ENCODE measurements at regions not wholly inside any gene's neighbourhood (a gene's known extent, or its start where the extent isn't known, plus 50 kb on each side); places are given as distances from the start of the nearest gene placed in this dataset.

DNA sequence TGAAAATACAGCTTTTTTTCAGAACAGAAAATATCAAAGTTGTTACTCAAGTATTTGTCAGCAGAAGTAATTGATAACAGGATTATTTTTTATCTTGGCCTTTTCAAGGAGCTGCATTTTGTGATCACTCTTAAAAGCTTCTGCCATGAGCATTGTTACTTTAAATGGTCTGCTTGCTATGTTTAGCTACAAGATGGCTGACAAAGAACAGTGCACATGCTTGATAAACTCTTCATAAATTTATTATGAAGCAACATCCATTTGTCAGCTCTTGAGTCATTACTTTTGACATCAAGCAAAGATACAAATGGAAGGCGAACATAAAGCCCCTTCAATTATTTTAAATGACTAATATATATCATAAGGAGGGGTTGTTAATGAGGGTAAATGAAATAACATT is 205.4 kb upstream of the RPS6KA3 start:
- DNase-seq (ENCODE audit: low read depth): no peak

DNA sequence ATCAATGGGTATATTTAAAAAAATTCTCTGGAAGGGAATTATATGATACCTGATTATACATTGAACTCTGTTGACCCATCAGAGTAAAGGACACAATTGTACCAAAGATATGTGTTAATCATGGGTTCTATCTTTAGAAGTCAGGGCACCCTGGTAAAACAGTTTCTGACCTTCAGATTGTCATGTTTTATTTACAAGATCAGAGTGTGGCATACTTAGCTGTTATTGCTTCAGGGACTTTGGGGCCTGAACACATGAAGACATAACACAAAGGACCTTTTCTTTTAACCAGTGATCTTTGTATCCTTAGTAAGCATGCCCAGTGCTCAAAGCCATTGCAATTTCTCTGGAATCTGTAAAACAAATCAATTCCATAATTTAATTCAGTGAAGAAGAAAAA is 204.8 kb upstream of the RPS6KA3 start:
- no peak for DNase-seq (ENCODE audit: low read depth)

DNA sequence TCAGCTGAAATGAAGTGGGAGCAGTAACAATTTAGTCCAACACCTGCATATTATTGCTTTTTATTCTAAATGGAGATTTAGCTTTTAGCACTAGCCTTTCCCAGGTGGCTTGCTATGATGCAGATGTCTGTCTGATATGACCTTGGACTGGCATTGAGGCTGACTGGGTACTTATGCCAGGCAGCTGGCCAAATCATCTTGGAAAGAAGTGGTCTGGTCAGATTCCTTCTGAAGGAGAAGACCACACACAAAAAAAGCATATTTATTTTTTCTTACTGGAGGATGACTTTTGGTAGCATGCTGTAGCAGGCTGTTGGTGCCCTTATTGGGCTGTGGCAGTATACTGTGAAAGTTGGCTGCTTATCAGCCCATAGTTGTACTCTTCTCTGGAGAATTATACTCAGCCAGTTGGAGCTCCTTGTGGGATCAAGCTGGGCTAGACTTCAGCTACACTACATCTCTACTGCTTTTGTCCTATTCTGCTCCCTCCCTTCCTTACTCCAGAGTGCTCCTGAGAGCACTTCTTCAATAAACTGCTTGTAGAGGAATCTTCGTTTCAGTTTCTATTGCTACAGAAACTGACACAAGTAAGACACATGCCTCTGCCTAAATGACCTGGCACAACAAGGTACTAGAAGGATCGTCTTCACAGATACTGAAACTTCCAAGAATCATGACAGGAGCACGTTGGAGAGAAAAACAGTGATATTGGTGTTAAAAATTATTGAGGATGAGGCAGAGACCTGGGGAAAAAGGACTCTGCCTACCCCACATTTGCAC is 196.8 kb upstream of the RPS6KA3 start:
- no peak for DNase-seq (ENCODE audit: low read depth)

DNA sequence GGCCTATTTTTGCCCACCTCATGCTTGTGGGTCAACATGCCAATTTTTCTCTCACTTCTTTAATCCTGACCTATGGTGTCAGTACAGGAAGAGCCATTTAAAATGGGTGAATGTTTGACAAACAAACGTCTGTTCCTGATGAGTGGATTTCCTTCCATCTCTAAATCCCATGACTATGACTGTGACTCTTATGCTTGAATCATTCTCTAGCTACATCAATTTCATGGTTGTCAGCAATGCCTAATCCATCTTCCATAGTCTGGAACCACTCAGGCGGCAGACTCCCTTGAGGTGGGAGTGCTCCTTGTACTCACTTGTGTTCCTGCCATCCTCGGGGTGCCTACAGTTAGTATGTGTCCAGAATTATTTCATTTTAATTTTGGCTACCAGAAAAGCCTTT is 194.9 kb upstream of the RPS6KA3 start:
- DNase-seq (ENCODE audit: low read depth): no peak

DNA sequence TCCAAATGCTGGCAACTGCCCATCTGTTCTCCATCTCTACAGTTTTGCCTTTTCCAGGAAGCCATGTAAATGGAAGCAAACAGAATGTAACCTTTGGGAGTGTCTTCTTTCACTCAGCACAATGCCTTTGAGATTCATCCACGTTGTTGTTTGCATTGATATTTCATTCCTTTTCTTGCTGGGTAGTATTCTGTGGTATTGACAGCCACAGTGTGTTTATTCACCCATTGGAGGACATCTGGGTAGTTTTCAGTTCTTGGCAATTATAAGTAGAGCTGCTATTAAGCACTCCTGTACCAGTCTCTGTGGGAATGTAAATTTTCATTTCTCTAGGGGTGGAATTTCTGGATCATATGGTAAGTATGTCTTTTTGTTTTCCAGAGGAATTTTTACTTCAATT is 194.3 kb upstream of the RPS6KA3 start:
- DNase-seq (ENCODE audit: low read depth): no peak

DNA sequence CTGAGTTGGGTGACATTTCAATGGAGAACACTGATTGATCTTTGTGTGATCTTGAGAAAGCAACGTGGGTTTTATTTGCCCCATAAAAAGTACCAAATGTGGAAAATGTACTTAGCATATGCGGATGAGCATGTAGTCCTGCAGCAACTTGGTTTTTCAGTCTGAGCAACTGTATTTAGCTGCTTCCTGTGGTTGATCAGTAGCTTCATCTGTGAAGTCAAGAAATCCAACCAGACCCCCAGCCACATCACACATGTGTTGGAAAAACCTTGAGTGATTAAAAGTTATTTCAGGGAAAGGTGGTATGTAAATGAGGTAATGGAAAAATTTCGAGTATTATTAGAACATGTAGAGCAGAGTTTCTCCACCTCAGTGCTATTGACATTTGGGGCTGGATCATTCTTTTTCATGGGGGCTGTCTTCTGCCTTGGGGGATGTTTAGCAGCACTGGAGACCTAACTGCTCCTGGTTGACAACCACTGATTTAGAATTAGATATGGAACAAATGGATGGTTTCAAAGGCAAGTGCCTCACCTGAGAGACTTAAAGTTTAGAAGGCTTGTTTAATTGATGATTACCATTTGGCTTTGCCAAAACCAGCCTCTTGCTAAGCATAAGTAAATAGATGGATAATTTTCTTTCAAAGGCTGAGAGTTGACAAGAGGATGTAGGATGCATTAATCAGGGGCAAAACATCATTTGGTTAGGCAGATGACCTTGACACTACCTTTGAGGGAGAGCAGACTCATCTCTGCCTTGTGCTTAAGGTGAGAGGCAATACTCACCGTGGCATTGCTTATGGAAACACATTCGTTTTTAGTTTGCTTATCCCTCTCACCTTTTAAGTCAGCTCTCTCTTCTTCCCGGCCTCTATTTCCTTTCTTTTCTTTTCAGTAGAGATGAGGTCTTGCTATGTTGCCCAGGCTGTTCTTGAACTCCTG is 193.0 kb upstream of the RPS6KA3 start:
- DNase-seq (ENCODE audit: low read depth): no peak

DNA sequence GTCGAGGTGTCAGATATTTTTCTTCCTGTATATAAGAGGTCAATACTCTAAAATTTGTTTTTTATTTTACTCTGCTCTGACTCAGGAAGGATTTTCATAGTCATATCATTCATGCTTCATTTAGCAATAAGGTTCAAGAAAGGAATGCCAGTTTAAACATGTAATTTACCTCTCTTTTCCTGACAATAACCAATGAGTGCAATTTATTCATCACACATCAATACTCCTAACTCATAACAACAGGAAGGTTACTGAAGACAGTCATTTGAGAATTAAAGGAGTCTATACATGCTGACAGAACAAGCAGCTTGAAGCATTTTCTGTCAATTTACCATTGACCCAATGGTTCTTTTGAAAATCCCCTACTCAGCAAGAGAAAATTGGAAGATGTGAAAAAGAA is 190.3 kb upstream of the RPS6KA3 start:
- no peak for DNase-seq (ENCODE audit: low read depth)

DNA sequence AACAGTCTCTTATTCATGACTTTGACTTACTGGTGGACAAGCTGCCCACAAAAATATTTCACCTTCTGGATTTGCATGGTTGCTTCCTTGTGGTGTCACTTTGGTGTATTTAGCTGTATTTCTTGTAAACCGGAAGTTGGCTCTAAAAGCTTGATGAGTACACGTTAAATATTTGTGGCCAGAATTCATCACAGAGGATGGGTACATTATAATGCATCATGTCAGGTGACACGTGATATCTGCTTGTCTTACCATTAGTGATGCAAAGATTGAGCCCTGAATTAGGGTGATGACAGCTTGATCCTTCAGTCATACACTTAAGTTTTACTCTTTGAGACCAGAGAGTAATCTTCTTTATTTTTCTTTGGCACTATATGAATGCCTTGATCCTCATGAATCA is 188.3 kb upstream of the RPS6KA3 start:
- DNase-seq (ENCODE audit: low read depth): no peak

DNA sequence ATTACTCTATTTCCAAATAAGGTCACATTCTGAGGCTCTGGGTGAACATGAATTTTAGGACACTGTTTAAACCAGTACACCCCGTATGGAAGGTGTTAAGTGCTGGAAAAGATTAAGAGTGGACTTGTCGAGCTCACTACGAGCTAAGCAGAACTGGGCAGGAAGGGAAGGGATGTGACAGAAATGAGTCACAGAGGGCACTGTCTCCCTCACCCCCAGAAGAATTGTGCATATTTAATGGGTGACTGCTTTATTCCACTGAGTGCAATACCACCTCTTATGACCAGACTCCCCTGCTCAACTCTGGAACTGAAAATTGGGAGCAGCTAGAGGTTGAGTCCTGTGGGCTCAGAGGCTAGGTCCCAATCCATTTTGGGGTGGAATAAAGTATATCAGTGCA is 187.4 kb upstream of the RPS6KA3 start:
- DNase-seq (ENCODE audit: low read depth): no peak

DNA sequence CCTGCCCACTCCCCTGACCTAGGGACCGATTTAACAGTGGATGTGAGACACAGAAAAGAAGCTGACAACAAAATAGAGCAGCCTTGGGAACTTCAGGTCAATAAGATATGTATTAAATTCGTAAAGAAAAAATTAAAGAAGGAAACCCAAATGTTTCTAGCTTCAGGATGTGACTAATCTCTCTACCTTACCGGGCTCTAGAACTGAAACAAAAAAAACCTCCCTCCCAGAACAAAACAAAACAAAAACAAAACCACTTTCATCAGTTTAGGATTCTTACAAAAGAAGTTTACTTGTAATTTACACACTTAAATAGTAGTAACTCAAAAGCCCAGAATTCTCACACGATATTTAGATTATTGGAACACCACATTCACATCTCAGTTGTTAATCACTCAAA is 185.8 kb upstream of the RPS6KA3 start:
- DNase-seq (ENCODE audit: low read depth): no peak

DNA sequence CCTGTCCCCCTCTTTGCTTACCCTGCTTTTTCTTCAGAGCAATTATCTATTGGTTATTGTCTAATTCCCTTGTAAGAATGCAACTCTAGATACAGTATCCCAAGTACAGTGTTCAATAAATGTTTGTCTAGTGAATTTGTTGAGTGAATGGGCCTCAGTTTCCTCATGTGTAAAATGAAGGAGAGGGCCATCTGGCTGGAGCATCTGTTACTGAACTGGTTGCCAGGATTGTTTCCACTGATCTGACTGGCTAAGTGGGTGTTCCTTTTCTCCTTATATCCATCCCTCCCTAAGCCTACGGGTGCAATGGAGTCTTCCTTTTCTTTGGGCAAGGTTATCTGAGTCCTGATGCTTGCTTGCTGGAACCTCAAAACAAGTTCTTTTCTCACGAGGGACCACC is 185.2 kb upstream of the RPS6KA3 start:
- no peak for DNase-seq (ENCODE audit: low read depth)

DNA sequence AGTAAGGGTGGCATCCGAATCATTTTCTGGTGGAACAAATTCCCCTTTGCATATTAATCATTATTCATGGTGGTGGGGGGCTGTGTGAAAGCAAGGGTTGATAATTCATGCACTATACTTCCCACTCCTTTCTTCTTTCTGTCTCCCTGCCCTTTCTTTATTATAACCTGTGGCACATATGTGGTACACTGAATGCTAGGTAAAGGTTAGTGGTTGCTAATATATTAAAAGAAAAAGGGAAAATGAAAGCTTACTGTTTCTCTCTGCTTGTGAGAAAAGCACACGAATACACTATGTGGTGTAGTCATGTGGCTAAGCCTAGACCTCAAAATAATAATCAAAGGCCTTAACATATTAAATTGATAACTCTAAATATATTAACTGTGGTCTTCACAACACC is 178.4 kb upstream of the RPS6KA3 start:
- DNase-seq (ENCODE audit: low read depth): no peak

DNA sequence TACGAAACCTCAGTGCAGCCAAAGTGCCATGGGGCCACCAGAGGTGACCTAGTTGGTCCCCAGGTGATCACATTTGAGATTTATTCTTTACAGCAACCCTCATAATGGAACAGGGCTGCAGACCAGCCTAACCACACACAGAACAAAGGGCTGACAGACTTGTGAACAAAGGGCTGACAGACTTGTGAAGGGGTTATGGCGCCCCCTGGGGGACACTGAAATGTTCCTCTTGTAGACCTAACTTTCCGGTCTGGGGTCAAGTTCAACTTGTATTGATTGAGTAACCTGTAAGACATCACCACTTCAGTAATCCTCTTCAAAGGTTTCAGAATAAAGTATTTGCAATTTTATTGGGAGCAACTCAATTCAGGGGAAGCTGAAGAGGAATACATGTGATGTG is 175.9 kb upstream of the RPS6KA3 start:
- DNase-seq (ENCODE audit: low read depth): peak; percentile 76

DNA sequence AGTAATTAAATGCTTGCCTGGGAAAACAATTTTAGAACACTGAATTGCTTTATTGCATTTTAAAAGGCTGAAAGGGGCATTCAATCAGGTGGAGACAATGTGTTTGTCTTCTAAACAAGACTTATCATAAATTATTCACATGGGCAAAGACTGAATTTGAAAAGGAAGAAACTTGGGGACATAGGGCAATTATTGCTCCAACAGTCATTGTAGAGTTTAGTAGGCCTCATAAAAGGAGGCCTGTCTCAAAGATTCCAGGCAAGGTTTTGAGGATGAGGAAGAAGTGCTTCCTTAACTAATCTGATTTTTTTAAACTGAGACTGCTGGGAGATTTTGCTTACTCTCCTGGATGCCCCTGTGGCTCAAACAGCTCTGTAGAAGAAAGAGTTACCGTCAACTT is 174.4 kb upstream of the RPS6KA3 start:
- DNase-seq (ENCODE audit: low read depth): no peak

DNA sequence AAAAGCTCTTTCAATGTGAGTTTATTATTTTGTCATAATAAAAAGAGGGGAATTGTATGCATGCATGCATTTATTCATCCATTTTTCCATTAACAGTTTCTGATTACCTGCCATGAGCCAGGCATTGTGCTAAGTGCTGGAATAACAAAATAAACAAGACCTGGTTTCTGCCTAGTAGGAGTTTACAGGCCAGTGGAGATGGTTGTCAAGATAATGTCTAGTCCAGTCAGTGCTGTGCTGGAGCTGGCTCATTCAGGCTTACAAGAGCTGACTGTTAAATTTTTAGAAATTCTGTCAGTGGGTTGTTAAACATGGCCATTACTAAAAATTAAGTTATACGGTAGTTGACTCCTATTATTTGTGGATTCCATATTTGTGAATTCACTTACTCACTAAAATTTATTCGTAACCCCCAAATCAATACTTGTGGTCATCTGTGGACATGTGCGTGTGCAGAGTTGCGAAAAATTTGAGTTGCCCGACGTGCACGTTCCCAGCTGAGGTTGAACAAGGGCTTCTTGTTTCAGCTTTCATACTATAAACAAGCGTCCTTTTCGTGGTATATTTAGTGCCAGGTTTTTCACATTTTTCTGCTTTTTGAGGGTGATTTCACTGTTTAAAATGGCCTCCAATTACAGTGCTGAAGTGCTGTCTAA is 172.3 kb upstream of the RPS6KA3 start:
- DNase-seq (ENCODE audit: low read depth): no peak

DNA sequence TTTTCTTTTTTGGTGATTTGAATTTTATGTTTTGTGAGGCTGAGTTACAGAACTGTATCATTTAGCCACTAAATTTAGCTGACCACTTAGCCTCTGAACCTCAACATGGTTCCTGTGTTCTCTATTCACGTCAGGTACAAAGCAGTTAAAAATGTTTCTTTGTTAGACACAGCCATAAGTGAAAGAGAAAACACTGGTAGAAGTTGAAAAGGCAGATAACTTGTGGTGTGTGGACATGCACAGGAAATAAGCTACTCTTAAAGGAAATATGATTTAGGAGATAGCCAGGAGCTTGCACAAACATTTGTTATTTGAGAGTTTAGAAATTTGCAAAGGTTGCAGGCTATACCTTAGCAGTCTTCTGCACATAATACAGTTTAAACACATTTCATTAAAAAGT is 171.0 kb upstream of the RPS6KA3 start:
- no peak for DNase-seq (ENCODE audit: low read depth)

DNA sequence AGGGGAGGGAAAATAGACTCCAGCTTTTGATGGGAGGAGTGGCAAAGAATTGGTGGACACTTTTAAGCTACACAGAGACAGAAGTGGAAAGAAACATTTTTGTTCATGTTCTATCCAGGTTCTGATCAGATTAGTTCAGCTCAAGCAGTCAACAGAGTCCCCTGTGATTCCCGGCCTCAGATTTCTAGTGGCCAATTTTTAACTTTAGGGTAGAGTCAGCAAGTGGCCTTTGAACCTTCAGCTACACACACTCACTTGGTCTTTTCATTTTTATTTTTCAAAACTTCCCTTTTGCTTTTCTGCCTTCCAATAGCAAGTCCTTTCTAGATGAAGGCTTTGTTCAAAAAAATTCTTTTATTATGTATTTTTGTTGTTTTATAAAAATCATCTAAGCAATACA is 169.2 kb upstream of the RPS6KA3 start:
- DNase-seq (ENCODE audit: low read depth): no peak

DNA sequence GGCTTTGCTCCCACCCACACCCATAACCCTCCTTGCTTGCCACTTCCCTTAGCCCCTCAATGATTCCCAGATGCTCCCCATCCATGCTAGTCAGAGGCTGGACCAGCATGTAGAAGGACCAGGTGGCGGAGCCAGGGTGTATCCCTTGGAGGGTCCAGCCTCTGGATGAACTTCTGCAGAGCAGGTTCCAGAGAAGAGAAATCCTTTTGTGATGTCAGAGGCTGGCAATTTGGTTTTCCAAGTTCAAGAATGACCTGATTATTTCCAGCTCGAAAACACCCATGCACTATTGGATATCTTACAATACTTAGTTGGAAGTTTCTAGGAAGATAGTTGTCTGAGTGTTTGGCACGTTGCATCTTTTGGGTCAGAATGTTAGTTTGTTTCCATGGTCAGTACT is 168.3 kb upstream of the RPS6KA3 start:
- DNase-seq (ENCODE audit: low read depth): no peak

DNA sequence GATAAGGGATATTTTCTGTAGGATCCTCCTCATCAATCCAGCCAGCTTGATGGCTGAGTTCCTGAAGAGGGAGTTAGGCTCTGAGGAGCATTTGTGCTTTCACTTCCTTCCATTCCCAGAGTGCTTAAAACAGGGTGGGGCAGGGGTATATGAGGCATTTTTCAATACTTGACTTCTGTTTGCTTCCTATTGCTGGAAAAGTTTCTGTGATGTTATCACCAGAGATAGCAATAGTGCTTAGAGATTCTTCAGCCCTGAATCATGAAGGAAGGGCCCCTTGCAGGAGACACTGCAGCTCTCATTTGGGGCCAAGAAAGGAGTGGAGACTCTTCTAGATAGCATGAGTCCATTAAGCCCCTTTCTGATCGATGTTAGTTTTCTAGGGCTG is 166.7 kb upstream of the RPS6KA3 start:
- DNase-seq (ENCODE audit: low read depth): no peak

DNA sequence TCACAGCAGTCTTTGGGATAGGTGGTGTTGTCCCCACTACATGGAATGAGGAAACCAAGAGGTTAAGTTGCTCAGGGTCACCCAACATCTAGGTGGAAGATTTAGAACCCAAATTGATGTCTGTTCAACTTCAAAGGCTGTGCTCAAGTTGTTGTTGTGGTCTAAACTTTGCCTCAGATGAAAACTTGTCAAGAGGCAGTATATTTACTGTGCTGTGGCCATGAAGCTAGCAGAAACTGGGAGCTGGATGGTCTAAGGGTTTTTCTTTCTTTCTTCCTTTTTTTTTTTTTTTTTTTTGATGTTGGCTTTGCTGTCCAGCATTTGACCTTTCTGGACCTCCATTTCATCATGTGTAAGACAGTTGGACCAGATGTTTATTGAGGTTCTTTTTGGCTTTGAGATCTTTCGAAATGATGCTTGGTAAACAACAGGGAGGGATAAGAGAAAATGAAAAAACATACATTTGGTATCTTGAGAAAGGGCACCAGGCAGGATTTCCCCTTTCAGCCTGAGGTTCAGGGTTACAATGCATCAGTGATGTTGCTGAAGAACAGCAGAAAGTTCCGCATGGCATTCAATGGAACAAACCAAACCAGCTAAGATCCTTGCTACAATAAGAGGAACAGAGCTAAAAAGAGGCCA is 166.2 kb upstream of the RPS6KA3 start:
- no peak for DNase-seq (ENCODE audit: low read depth)

DNA sequence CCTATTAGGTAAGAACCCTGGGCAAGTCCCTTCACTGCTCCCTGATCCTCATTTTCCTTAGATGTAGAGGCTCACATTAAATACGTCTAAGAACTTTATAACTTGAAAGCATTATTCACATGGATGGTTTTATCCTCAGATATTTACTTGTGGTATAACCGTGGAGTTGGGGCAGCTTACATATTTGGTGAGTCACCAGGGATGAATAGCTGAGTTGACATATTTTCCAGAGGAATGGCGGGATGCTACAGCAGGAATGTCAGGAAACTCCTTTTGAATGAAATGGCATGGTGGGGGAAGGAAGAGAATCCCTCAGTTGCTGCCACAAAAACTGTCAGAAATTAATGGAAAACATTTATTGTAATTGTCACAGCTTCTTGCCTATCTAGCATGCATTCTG is 165.3 kb upstream of the RPS6KA3 start:
- no peak for DNase-seq (ENCODE audit: low read depth)

DNA sequence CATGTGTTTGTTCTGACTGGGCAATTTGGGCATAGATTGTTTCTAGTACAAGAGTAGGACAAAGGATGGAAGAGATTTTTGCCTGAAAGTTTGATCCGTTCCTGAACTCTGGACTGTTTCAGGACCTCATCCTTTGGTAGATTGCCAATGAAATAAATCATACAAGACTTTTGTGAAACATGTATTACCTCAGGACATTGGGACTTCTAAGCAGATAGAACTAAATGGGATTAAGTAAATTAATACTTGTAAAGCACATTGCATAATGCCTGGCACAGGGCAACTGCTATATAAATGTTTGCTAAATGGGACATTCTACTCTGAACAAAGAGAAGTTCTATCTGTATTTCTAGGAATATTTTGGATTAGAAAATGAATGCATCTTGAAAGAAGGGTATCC is 164.8 kb upstream of the RPS6KA3 start:
- no peak for DNase-seq (ENCODE audit: low read depth)
